AG10803 (cell line): ENCODE measurements at regions not wholly inside any gene's neighbourhood (a gene's known extent, or its start where the extent isn't known, plus 50 kb on each side); places are given as distances from the start of the nearest gene placed in this dataset.

ENCODE experiments used
- DNase-seq: peaks from one replicate; pipeline ENCODE4 v3.0.0; 2010; ENCODE audit warnings: low read depth
- H3K4me3 ChIP-seq: 2 replicates; pipeline ENCODE4 v1.5.1; 2011; ENCODE audit warnings: mild to moderate bottlenecking, low read length, control low read depth
- CTCF ChIP-seq: conservative IDR thresholded peaks from 2 replicates; pipeline ENCODE4 v1.5.1; 2011; ENCODE audit warnings: mild to moderate bottlenecking, low read length, control low read depth, inconsistent platforms

DNA sequence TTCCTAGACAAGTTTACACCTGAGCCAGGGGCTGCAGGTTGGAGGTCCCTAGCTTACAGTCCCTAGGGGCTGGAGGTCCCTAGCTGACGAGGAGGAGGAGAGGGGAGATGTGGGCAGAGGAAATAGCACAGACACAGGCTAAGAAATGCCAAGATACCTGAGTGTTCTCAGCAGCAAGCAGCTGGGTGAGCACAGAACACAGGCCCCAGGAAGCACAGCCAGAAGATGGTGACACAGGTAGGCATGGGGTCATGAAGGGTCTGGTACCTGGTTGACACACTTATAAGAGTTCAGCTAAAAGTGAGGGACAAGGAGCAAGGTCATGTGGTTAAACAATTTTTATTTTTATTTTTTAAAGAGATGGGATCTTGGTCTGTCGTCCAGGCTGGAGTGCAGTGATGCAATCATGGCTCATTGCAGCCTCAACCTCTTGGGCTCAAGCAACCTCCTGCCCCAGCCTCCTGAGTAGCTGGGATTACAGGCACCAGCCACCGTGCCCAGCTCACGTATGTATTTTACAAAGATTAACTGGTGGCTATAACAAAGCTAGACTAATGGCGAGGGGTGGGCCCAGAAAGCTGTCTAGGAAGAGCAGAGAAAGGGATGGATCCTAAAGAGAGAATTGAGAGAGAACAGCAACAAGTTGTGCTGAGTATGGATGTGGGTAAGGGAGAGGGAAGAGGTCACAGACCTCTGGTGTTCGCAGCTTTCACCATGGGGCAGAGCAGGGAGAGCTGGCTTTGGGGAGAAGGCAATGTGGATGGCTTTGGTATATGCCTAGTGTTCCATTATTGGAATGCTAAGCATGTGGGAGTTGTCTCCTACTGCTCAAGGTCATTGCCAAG, 140.3 kb upstream of the KLF14 start:
- H3K4me3 ChIP-seq = no peak overlapping the region
- no peak for TF ChIP-seq CTCF
- no peak for DNase-seq

GRCh38 chr7:130875265-130875741, 141.3 kb upstream of the KLF14 start:
- H3K4me3 ChIP-seq = no peak overlapping the region
- no peak for DNase-seq
- peak; percentile 67 for TF ChIP-seq CTCF

DNA sequence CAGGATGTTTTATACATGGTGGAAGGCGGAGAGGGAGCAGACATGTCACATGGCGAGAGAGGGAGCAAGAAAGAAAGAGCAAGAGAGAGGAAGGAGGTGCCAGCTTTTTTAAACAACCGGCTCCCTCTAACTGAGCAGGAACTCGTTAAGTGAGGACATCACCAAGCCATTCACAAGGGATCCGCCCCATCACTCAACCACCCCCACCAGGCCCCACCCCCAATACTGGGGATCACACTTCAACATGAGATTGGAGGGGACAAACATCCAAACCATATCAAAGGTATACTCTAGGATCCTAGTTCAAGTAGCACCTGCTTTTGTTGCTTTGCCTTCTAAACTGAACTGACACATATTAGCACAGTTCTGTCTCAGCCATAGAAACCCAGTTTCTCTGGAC, 141.9 kb upstream of the KLF14 start:
- H3K4me3 ChIP-seq = no peak overlapping the region
- TF ChIP-seq CTCF = no peak
- no peak for DNase-seq

DNA sequence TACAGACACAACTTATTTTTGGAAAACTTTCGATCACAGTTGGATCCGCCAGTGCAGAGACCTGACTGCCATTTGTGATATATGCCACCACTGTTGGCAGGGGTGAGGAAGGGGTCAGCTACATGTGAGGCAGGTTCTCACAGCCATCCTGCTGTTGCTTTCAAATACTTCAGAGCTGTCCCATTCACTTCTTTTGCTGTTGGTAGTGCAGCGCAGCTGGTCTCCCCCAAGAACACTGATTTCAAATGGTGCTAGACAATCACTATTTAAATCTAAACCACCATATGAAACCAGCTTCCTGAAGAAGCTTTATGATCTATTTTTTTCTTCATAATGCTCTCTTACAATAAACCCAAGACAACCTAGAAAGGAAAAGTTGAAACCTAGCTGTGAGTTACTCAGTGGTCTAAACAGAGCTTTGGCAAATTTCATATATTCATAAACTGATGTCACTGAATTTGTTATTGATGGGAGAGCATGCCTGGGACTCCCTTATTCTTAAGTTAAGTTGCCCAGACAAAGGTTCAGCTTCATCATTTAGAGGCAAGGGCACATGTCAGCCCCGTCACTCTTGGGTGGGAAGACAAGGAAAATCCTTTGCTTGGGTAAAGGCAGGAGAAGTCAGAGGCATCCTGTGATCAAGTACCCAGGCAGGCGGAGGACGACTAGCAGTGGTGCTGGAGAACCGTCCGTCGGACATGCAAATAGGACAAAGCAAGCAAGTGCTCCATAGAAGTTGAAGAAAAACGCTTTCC, 143.4 kb upstream of the KLF14 start:
- DNase-seq = no peak
- TF ChIP-seq CTCF = no peak
- no peak overlapping the region for H3K4me3 ChIP-seq

- no peak overlapping the region for H3K4me3 ChIP-seq
- DNase-seq = no peak
- TF ChIP-seq CTCF = no peak
Measured at GRCh38 chr7:130877991-130878305, 143.9 kb upstream of the KLF14 start.

DNA sequence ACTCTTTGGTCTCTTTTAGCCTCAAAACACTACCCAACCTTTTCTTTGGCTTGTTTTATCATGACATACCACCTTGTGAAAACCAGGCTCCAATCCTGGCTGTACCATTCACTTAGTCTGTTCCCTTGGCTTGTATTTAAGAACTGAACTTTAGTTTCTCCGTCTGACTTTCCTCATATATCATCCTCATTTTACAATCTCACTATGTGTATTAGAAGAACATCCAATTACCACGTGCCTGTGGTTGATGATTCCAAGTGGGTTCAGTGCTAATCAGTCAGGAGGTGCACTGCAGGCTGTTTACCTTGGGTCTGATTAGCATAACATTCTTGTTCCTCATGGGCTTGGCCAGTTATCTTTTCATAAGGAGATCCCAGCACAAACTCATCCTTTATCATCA, 144.8 kb upstream of the KLF14 start:
- peak; percentile 45 for DNase-seq
- no peak for TF ChIP-seq CTCF
- no peak overlapping the region for H3K4me3 ChIP-seq

- no peak overlapping the region for H3K4me3 ChIP-seq
- no peak for DNase-seq
- no peak for TF ChIP-seq CTCF
Measured at GRCh38 chr7:130879191-130879590, 145.2 kb upstream of the KLF14 start.
